HCT116 (cell line): ENCODE measurements at regions not wholly inside any gene's neighbourhood (a gene's known extent, or its start where the extent isn't known, plus 50 kb on each side); places are given as distances from the start of the nearest gene placed in this dataset.

Experiments
- ATAC-seq: fragments of 200-7000 bp; cut with Tn5 transposase; 2 replicates; pipeline ENCODE4 v1.9.1; 2020; ENCODE audit warnings: mild to moderate bottlenecking, moderate library complexity
- BruUV-seq: library from RNA; stranded (reverse); fragments of 400-500 nt; replicated peaks from 2 replicates; lab custom pipeline; 2021; lab: Mats Ljungman, UMichigan
- CTCF ChIA-PET: fragments of 300-600 bp; sonication (Branson Sonifier 250); formaldehyde crosslinking; loops from one replicate; lab custom pipeline; 2021; ENCODE audit warnings: antibody characterized with exemption; lab: Charles Lee
- POLR2A ChIA-PET: fragments of 300-600, 350-600 bp; sonication (Branson Sonifier 250); formaldehyde crosslinking; loops from one replicate; lab custom pipeline; 2021; ENCODE audit warnings: antibody characterized with exemption; lab: Charles Lee
- RAD21 ChIA-PET, 2 experiments: fragments of 300-600 bp; sonication (Branson Sonifier 250); formaldehyde crosslinking; loops; one replicate each; lab custom pipeline; 2023; ENCODE audit warnings: low total read pairs in 2 of 2; ENCODE audit not compliant: uncharacterized antibody in 2 of 2, unreplicated experiment in 2 of 2, low non-redundant PET in 1 of 2; lab: Charles Lee
- DNase-seq: peaks from one replicate; pipeline ENCODE4 v3.0.0-alpha.2; 2010; ENCODE audit warnings: low read depth, low spot score
- H2AFZ ChIP-seq: fragments of 200-600 bp; shearing (Covaris generic), sonication (generic); 2 replicates; pipeline ENCODE4 v1.6.1; 2017; ENCODE audit warnings: low read depth, mixed run types, mixed read lengths, antibody characterized with exemption, low read length; ENCODE audit not compliant: poor library complexity, severe bottlenecking
- H3K27ac ChIP-seq: 2 replicates; pipeline ENCODE4 v1.5.1; 2012; ENCODE audit warnings: low read depth, low read length
- H3K27me3 ChIP-seq: fragments of 200-600 bp; sonication (generic); 2 replicates; pipeline ENCODE4 v1.6.1; 2016; ENCODE audit warnings: mixed run types, low read length, mixed read lengths; ENCODE audit not compliant: insufficient read depth
- H3K36me3 ChIP-seq, 2 experiments: fragments of 200-500 bp in 1 of 2; fragments of 200-600 bp in 1 of 2; sonication (Bioruptor generic) in 1 of 2; sonication (generic) in 1 of 2; 2 replicates each; pipeline versions ENCODE4 v1.5.1 to v1.6.1; 2014 to 2016; ENCODE audit warnings: low read length in 2 of 2, inconsistent platforms in 1 of 2, mixed read lengths in 1 of 2, mixed run types in 1 of 2; ENCODE audit not compliant: insufficient read depth in 2 of 2, control insufficient read depth in 1 of 2
- H3K4me1 ChIP-seq, 2 experiments: fragments of 200-600 bp in 1 of 2; sonication (generic) in 1 of 2; 2 replicates each; pipeline versions ENCODE4 v1.5.1 to v1.6.1; 2012 to 2017; ENCODE audit warnings: low read length in 2 of 2, inconsistent platforms in 1 of 2, mild to moderate bottlenecking in 1 of 2, mixed read lengths in 1 of 2, mixed run types in 1 of 2, moderate library complexity in 1 of 2; ENCODE audit not compliant: insufficient read depth in 2 of 2, control insufficient read depth in 1 of 2
- H3K4me2 ChIP-seq: fragments of 200-600 bp; sonication (generic); 2 replicates; pipeline ENCODE4 v1.6.1; 2017; ENCODE audit warnings: mixed run types, low read length, mixed read lengths
- H3K4me3 ChIP-seq, 2 experiments: fragments of 200-600 bp in 1 of 2; sonication (generic) in 1 of 2; replicated peaks in 1 of 2; 2 replicates each; pipeline ENCODE4 v1.5.1; 2011 to 2016; ENCODE audit warnings: low read length in 2 of 2, control low read depth in 1 of 2, low read depth in 1 of 2, mild to moderate bottlenecking in 1 of 2, mixed read lengths in 1 of 2, mixed run types in 1 of 2
- H3K79me2 ChIP-seq: fragments of 200-600 bp; sonication (generic); 2 replicates; pipeline ENCODE4 v1.6.1; 2017; ENCODE audit warnings: mild to moderate bottlenecking, mixed run types, low read length, moderate library complexity, mixed read lengths; ENCODE audit not compliant: insufficient read depth
- H3K9ac ChIP-seq: fragments of 200-600 bp; sonication (generic); 2 replicates; pipeline ENCODE4 v1.6.1; 2016; ENCODE audit warnings: low read length, mixed read lengths
- H3K9me2 ChIP-seq: fragments of 200-600 bp; sonication (generic), shearing (Covaris generic); 2 replicates; pipeline ENCODE4 v1.6.1; 2017; ENCODE audit warnings: mixed run types, mild to moderate bottlenecking, moderate library complexity; ENCODE audit not compliant: insufficient read depth
- H3K9me3 ChIP-seq, 2 experiments: fragments of 200-500 bp in 1 of 2; fragments of 200-600 bp in 1 of 2; sonication (Bioruptor generic) in 1 of 2; sonication (generic) in 1 of 2; 2 replicates each; pipeline ENCODE4 v1.6.1; 2014 to 2017; ENCODE audit warnings: low read length in 2 of 2, mixed read lengths in 2 of 2, inconsistent platforms in 1 of 2, low read depth in 1 of 2, mild to moderate bottlenecking in 1 of 2, mixed run types in 1 of 2, moderate library complexity in 1 of 2; ENCODE audit not compliant: control insufficient read depth in 1 of 2, insufficient read depth in 1 of 2
- H4K20me1 ChIP-seq: fragments of 200-600 bp; sonication (generic), shearing (Covaris generic); 2 replicates; pipeline ENCODE4 v1.6.1; 2017; ENCODE audit warnings: mixed run types, mild to moderate bottlenecking, moderate library complexity; ENCODE audit not compliant: insufficient read depth
- CBX3 ChIP-seq: IDR thresholded peaks from 2 replicates; pipeline ENCODE4 v1.6.1; 2012; ENCODE audit warnings: low read depth
- CEBPB ChIP-seq: IDR thresholded peaks from 2 replicates; pipeline ENCODE4 v1.6.1; 2012; ENCODE audit warnings: low read depth
- EGR1 ChIP-seq: IDR thresholded peaks from 2 replicates; pipeline ENCODE4 v1.6.1; 2012; ENCODE audit warnings: low read depth
- ELF1 ChIP-seq: IDR thresholded peaks from 2 replicates; pipeline ENCODE4 v1.6.1; 2012; ENCODE audit warnings: low read depth, borderline replicate concordance
- EZH2 ChIP-seq: fragments of 200-600 bp; sonication (generic); IDR thresholded peaks from 2 replicates; pipeline ENCODE4 v1.6.1; 2017; ENCODE audit warnings: antibody characterized with exemption, mixed run types
- FOSL1 ChIP-seq: IDR thresholded peaks from 2 replicates; pipeline ENCODE4 v1.6.1; 2012; ENCODE audit warnings: low read depth
- JUND ChIP-seq: IDR thresholded peaks from 2 replicates; pipeline ENCODE4 v1.6.1; 2012
- POLR2A ChIP-seq: IDR thresholded peaks from 2 replicates; pipeline ENCODE4 v1.7.0; 2011; ENCODE audit warnings: borderline replicate concordance; ENCODE audit not compliant: insufficient read depth, insufficient read length; ENCODE audit errors: extremely low read depth
- RAD21 ChIP-seq: IDR thresholded peaks from 2 replicates; pipeline ENCODE4 v1.6.1; 2012; ENCODE audit warnings: low read depth, mild to moderate bottlenecking
- SIN3A ChIP-seq: IDR thresholded peaks from 2 replicates; pipeline ENCODE4 v1.6.1; 2012; ENCODE audit warnings: low read depth
- SP1 ChIP-seq: IDR thresholded peaks from 2 replicates; pipeline ENCODE4 v1.6.1; 2012; ENCODE audit warnings: low read depth
- SRF ChIP-seq: IDR thresholded peaks from 2 replicates; pipeline ENCODE4 v1.6.1; 2012; ENCODE audit warnings: low read depth
- TCF7L2 ChIP-seq: IDR thresholded peaks from 2 replicates; pipeline ENCODE4 v1.7.0; 2011; ENCODE audit warnings: borderline replicate concordance, inconsistent platforms; ENCODE audit not compliant: insufficient read depth, insufficient read length; ENCODE audit errors: extremely low read depth
- YY1 ChIP-seq: IDR thresholded peaks from 2 replicates; pipeline ENCODE4 v1.6.1; 2011; ENCODE audit warnings: low read length, low read depth, moderate library complexity, mild to moderate bottlenecking; ENCODE audit not compliant: insufficient replicate concordance; ENCODE audit errors: extremely low read depth
- ZFX ChIP-seq: fragments of 450-650 bp; IDR thresholded peaks from 2 replicates; pipeline ENCODE4 v1.6.1; 2017
- ZNF274 ChIP-seq: fragments of 200-500 bp; sonication (Bioruptor generic); IDR thresholded peaks from 2 replicates; pipeline ENCODE4 v1.6.1; 2014; ENCODE audit warnings: mild to moderate bottlenecking, low read depth, low read length, inconsistent platforms
- intact Hi-C: fragments of 100-400 bp; cut with micrococcal nuclease; formaldehyde crosslinking; loops from 2 replicates; pipeline ENCODE4 v1.10.0; 2022
- TF ChIP-seq, protein P1 (sequence below), 3 experiments: fragments of 200-600 bp in 1 of 3; sonication (generic) in 1 of 3; IDR thresholded peaks in 2 of 3; conservative IDR thresholded peaks in 1 of 3; 2 replicates each; pipeline ENCODE4 v1.5.1; 2012 to 2017; ENCODE audit warnings: low read depth in 2 of 3, low read length in 2 of 3, antibody characterized with exemption in 1 of 3, borderline replicate concordance in 1 of 3, control low read depth in 1 of 3, mild to moderate bottlenecking in 1 of 3, mixed read lengths in 1 of 3, mixed run types in 1 of 3, moderate library complexity in 1 of 3; ENCODE audit not compliant: insufficient read depth in 1 of 3
- TF ChIP-seq, protein P2 (sequence below): IDR thresholded peaks from 2 replicates; pipeline ENCODE4 v1.6.1; 2012; ENCODE audit warnings: low read depth

DNA sequence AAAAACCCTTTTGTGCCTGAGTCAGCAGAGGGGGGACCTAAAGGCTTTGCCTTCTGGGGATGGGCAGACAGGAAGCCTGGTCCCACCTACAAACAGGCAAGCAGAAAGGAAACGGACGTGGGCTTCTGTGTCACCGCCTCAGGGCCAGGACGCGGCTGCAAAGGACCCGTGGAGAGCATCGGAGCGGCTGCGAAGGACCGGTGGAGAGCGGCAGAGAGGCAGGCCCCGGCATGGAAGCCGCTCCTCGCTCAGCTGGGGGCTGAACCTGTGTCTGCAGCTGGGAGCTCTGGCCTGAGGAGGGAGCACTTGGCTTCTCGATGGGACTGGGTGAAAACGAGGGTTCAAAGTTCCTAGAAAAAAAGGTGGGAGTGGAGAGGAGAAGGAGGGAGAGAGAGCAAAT, 125.4 kb upstream of the PPP2R2D start:
- H3K9me3 ChIP-seq = no peaks in the 10 kb centered on the region
- H3K4me1 ChIP-seq = no peaks in the 10 kb centered on the region
- no peak overlapping the region for H3K9ac ChIP-seq
- no TSS peak for BruUV-seq
- no peak overlapping the region for H3K4me3 ChIP-seq
- H3K27me3 ChIP-seq = no peaks in the 10 kb centered on the region
- H2AFZ ChIP-seq = no peak overlapping the region
- no peak for ATAC-seq
- no peak for DNase-seq
- no peaks in the 10 kb centered on the region for H3K9me2 ChIP-seq
- intact Hi-C loops = no loop called here
- POLR2A ChIA-PET = no interaction called here
- CTCF ChIA-PET = no interaction called here
- no peaks in the 10 kb centered on the region for H4K20me1 ChIP-seq
- H3K27ac ChIP-seq = no peak overlapping the region
- no peaks in the 10 kb centered on the region for H3K79me2 ChIP-seq
- H3K4me2 ChIP-seq = no peak overlapping the region
- TF ChIP-seq SIN3A (no peak), ZFX (no peak), TCF7L2 (no peak), YY1 (no peak), RAD21 (no peak), EGR1 (no peak), CEBPB (no peak), SRF (no peak), CBX3 (no peak), FOSL1 (no peak), SP1 (no peak), EZH2 (no peak), POLR2A (no peak), ELF1 (no peak), JUND (no peak), ZNF274 (no peak)
- TF ChIP-seq, protein P1, sequence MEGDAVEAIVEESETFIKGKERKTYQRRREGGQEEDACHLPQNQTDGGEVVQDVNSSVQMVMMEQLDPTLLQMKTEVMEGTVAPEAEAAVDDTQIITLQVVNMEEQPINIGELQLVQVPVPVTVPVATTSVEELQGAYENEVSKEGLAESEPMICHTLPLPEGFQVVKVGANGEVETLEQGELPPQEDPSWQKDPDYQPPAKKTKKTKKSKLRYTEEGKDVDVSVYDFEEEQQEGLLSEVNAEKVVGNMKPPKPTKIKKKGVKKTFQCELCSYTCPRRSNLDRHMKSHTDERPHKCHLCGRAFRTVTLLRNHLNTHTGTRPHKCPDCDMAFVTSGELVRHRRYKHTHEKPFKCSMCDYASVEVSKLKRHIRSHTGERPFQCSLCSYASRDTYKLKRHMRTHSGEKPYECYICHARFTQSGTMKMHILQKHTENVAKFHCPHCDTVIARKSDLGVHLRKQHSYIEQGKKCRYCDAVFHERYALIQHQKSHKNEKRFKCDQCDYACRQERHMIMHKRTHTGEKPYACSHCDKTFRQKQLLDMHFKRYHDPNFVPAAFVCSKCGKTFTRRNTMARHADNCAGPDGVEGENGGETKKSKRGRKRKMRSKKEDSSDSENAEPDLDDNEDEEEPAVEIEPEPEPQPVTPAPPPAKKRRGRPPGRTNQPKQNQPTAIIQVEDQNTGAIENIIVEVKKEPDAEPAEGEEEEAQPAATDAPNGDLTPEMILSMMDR (IDR thresholded peaks at IDR 0.05 in 2 of 3, conservative IDR thresholded peaks at IDR 0.05 in 1 of 3; ENCODE audit: borderline replicate concordance in 1 of 3, insufficient read depth in 1 of 3, low read depth in 2 of 3, low read length in 2 of 3) = no peak
- TF ChIP-seq, protein P2, sequence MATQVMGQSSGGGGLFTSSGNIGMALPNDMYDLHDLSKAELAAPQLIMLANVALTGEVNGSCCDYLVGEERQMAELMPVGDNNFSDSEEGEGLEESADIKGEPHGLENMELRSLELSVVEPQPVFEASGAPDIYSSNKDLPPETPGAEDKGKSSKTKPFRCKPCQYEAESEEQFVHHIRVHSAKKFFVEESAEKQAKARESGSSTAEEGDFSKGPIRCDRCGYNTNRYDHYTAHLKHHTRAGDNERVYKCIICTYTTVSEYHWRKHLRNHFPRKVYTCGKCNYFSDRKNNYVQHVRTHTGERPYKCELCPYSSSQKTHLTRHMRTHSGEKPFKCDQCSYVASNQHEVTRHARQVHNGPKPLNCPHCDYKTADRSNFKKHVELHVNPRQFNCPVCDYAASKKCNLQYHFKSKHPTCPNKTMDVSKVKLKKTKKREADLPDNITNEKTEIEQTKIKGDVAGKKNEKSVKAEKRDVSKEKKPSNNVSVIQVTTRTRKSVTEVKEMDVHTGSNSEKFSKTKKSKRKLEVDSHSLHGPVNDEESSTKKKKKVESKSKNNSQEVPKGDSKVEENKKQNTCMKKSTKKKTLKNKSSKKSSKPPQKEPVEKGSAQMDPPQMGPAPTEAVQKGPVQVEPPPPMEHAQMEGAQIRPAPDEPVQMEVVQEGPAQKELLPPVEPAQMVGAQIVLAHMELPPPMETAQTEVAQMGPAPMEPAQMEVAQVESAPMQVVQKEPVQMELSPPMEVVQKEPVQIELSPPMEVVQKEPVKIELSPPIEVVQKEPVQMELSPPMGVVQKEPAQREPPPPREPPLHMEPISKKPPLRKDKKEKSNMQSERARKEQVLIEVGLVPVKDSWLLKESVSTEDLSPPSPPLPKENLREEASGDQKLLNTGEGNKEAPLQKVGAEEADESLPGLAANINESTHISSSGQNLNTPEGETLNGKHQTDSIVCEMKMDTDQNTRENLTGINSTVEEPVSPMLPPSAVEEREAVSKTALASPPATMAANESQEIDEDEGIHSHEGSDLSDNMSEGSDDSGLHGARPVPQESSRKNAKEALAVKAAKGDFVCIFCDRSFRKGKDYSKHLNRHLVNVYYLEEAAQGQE = no peak
- no peaks in the 10 kb centered on the region for H3K36me3 ChIP-seq
- RAD21 ChIA-PET = no interaction called here
